Liver (tissue), 8 donors: ENCODE measurements at regions not wholly inside any gene's neighbourhood (a gene's known extent, or its start where the extent isn't known, plus 50 kb on each side); places are given as distances from the start of the nearest gene placed in this dataset.

ENCODE experiments used
- DNase-seq: peaks from one replicate; pipeline ENCODE4 v3.0.0-alpha.2; 2017; ENCODE audit warnings: low spot score
- H3K27ac ChIP-seq, 2 donors: one replicate each; pipeline ENCODE4 v1.7.0; 2013; ENCODE audit warnings: inconsistent platforms in 2 of 2, low read length in 2 of 2, control low read depth in 1 of 2, low read depth in 1 of 2, mild to moderate bottlenecking in 1 of 2
- H3K27me3 ChIP-seq, 4 donors: one replicate each; pipeline versions ENCODE4 v1.6.1 to v1.7.0; 2013; ENCODE audit warnings: low read length in 3 of 4, inconsistent platforms in 1 of 4, mild to moderate bottlenecking in 1 of 4, moderate library complexity in 1 of 4; ENCODE audit not compliant: control insufficient read depth in 4 of 4, insufficient read depth in 4 of 4
- H3K36me3 ChIP-seq, 4 donors: one replicate each; pipeline versions ENCODE4 v1.6.1 to v1.7.0; 2013; ENCODE audit warnings: low read length in 3 of 4, mild to moderate bottlenecking in 3 of 4, low read depth in 1 of 4, moderate library complexity in 1 of 4; ENCODE audit not compliant: control insufficient read depth in 4 of 4, insufficient read depth in 3 of 4
- H3K4me1 ChIP-seq, 4 donors: one replicate each; pipeline versions ENCODE4 v1.6.1 to v1.7.0; 2013; ENCODE audit warnings: low read length in 3 of 4, mild to moderate bottlenecking in 3 of 4, moderate library complexity in 1 of 4; ENCODE audit not compliant: control insufficient read depth in 4 of 4, insufficient read depth in 4 of 4
- H3K4me3 ChIP-seq, 3 donors: one replicate each; pipeline versions ENCODE4 v1.6.1 to v1.7.0; 2013; ENCODE audit warnings: low read length in 3 of 3, control low read depth in 1 of 3, low read depth in 1 of 3, mild to moderate bottlenecking in 1 of 3
- H3K9ac ChIP-seq, 2 donors: one replicate each; pipeline ENCODE4 v1.7.0; 2013; ENCODE audit warnings: low read length in 2 of 2, mild to moderate bottlenecking in 2 of 2, moderate library complexity in 2 of 2, control low read depth in 1 of 2, low read depth in 1 of 2
- H3K9me3 ChIP-seq, 4 donors: one replicate each; pipeline versions ENCODE4 v1.6.1 to v1.7.0; 2013; ENCODE audit warnings: low read length in 3 of 4; ENCODE audit not compliant: control insufficient read depth in 4 of 4
- EGR1 ChIP-seq, 2 donors: IDR thresholded peaks; 2 replicates each; pipeline ENCODE4 v1.6.1; 2016 to 2018; ENCODE audit warnings: antibody characterized with exemption in 2 of 2, low read depth in 2 of 2
- FOXA1 ChIP-seq: IDR thresholded peaks from 2 replicates; pipeline ENCODE4 v1.6.1; 2016; ENCODE audit warnings: antibody characterized with exemption
- FOXA2 ChIP-seq: IDR thresholded peaks from 2 replicates; pipeline ENCODE4 v1.6.1; 2016; ENCODE audit warnings: antibody characterized with exemption
- GABPA ChIP-seq, 2 donors: IDR thresholded peaks in 1 of 2; conservative IDR thresholded peaks in 1 of 2; 2 replicates each; pipeline ENCODE4 v1.6.1; 2016; ENCODE audit warnings: antibody characterized with exemption in 2 of 2, mild to moderate bottlenecking in 1 of 2, moderate library complexity in 1 of 2
- HNF4A ChIP-seq, 2 donors: conservative IDR thresholded peaks; 2 replicates each; pipeline ENCODE4 v1.6.1; 2016; ENCODE audit warnings: antibody characterized with exemption in 2 of 2, mild to moderate bottlenecking in 2 of 2
- HNF4G ChIP-seq: IDR thresholded peaks from 2 replicates; pipeline ENCODE4 v1.6.1; 2016; ENCODE audit warnings: antibody characterized with exemption
- JUND ChIP-seq, 2 donors: IDR thresholded peaks; 2 replicates each; pipeline ENCODE4 v1.6.1; 2016; ENCODE audit warnings: antibody characterized with exemption in 2 of 2
- MAX ChIP-seq: IDR thresholded peaks from 2 replicates; pipeline ENCODE4 v1.6.1; 2016; ENCODE audit warnings: antibody characterized with exemption
- NR2F2 ChIP-seq: IDR thresholded peaks from 2 replicates; pipeline ENCODE4 v1.6.1; 2016; ENCODE audit warnings: antibody characterized with exemption
- RAD21 ChIP-seq, 2 donors: IDR thresholded peaks; 2 replicates each; pipeline ENCODE4 v1.6.1; 2016; ENCODE audit warnings: antibody characterized with exemption in 2 of 2, mild to moderate bottlenecking in 2 of 2
- SP1 ChIP-seq: IDR thresholded peaks from 2 replicates; pipeline ENCODE4 v1.6.1; 2018; ENCODE audit warnings: antibody characterized with exemption, mild to moderate bottlenecking
- YY1 ChIP-seq: IDR thresholded peaks from 2 replicates; pipeline ENCODE4 v1.6.1; 2016; ENCODE audit warnings: antibody characterized with exemption, mild to moderate bottlenecking
- ZBTB33 ChIP-seq: IDR thresholded peaks from 2 replicates; pipeline ENCODE4 v1.6.1; 2016; ENCODE audit warnings: antibody characterized with exemption
- WGBS: extraction: QIAGEN DNeasy Blood & Tissue Kit; methylation state at CpG from one replicate; pipeline ENCODE4 v1.1.7; 2013; 5-methylcytosine and 5-hydroxymethylcytosine counted together
- TF ChIP-seq, protein P1 (sequence below): fragments of 150-350 bp; IDR thresholded peaks from 2 replicates; pipeline ENCODE4 v1.5.1; 2017; ENCODE audit warnings: improper control_type of control experiment, low read depth, low read length; ENCODE audit not compliant: missing input control
- TF ChIP-seq, protein P2 (sequence below): IDR thresholded peaks from 2 replicates; pipeline ENCODE4 v1.6.1; 2016; ENCODE audit warnings: antibody characterized with exemption
- TF ChIP-seq, protein P3 (sequence below): IDR thresholded peaks from 2 replicates; pipeline ENCODE4 v1.6.1; 2016; ENCODE audit warnings: antibody characterized with exemption, mild to moderate bottlenecking
- donor health status: healthy.
- donor health status: healthy.
- donor health status: healthy.
- donor health status: healthy.
- donor health status: healthy.

DNA sequence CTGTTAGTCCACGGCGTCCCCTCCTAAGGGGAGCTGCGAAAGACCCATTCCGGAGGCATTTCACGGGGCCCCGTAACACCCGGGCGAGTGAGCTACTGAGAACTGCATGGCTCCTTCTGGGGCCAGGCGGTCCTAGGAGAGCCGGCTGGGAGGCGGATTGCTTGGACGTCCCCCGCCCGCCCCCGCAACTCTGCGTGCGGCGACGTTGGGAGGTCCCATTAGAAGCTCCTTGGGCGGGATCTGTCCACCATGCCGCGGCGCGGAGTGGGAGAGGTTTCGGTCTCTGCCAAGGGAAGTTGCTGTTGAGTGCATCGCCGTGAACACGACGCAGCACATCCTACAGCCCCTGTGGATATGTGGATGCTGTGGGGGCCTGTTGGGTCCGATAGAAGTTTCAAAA lies 85.4 kb upstream of the IGFBP7 start (continued):
- TF ChIP-seq, protein P1, sequence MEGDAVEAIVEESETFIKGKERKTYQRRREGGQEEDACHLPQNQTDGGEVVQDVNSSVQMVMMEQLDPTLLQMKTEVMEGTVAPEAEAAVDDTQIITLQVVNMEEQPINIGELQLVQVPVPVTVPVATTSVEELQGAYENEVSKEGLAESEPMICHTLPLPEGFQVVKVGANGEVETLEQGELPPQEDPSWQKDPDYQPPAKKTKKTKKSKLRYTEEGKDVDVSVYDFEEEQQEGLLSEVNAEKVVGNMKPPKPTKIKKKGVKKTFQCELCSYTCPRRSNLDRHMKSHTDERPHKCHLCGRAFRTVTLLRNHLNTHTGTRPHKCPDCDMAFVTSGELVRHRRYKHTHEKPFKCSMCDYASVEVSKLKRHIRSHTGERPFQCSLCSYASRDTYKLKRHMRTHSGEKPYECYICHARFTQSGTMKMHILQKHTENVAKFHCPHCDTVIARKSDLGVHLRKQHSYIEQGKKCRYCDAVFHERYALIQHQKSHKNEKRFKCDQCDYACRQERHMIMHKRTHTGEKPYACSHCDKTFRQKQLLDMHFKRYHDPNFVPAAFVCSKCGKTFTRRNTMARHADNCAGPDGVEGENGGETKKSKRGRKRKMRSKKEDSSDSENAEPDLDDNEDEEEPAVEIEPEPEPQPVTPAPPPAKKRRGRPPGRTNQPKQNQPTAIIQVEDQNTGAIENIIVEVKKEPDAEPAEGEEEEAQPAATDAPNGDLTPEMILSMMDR: no peak

DNA sequence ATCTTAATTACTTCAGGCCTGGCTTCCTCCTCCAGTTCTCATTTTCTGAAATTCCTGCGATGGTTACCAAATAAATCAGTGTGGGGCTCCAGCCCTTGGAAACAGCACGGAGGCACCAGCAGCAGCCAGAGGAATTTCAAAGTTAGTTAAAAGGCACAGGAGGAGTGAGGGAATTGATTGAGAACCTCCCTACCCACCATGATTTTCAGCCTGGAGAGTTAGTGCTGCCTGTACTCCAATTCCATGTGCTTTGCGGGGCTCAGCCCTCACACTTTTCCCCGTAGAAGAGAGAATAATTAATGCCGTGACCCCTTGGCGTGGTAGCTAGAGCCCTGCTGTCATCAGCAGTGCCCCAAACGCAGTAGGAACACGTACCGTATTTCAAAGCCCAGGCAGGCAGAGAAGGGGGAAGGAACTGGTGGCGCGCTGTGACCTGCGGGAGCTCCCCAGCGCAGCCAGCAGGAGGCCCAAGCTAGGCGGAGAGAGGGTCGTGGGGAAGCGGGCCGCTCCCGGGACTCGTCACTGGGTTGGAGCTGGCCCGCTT lies 84.0 kb upstream of the IGFBP7 start:
- Histone ChIP-seq H3K9ac (no peak overlapping the region), H3K36me3 (no peaks in the 10 kb centered on the region), H3K27ac (no peak overlapping the region), H3K4me1 (no peaks in the 10 kb centered on the region), H3K4me3 (no peak overlapping the region), H3K9me3 (no peaks in the 10 kb centered on the region), H3K27me3 (peaks cover 0 to 7% (median 0%) of the 10 kb centered on the region in 4 donors)
- no peak for DNase-seq
- TF ChIP-seq ZBTB33 (no peak), FOXA2 (no peak), NR2F2 (no peak), HNF4G (no peak), MAX (no peak)
- TF ChIP-seq, protein P2, sequence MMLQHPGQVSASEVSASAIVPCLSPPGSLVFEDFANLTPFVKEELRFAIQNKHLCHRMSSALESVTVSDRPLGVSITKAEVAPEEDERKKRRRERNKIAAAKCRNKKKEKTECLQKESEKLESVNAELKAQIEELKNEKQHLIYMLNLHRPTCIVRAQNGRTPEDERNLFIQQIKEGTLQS: no peak
- TF ChIP-seq, protein P3, sequence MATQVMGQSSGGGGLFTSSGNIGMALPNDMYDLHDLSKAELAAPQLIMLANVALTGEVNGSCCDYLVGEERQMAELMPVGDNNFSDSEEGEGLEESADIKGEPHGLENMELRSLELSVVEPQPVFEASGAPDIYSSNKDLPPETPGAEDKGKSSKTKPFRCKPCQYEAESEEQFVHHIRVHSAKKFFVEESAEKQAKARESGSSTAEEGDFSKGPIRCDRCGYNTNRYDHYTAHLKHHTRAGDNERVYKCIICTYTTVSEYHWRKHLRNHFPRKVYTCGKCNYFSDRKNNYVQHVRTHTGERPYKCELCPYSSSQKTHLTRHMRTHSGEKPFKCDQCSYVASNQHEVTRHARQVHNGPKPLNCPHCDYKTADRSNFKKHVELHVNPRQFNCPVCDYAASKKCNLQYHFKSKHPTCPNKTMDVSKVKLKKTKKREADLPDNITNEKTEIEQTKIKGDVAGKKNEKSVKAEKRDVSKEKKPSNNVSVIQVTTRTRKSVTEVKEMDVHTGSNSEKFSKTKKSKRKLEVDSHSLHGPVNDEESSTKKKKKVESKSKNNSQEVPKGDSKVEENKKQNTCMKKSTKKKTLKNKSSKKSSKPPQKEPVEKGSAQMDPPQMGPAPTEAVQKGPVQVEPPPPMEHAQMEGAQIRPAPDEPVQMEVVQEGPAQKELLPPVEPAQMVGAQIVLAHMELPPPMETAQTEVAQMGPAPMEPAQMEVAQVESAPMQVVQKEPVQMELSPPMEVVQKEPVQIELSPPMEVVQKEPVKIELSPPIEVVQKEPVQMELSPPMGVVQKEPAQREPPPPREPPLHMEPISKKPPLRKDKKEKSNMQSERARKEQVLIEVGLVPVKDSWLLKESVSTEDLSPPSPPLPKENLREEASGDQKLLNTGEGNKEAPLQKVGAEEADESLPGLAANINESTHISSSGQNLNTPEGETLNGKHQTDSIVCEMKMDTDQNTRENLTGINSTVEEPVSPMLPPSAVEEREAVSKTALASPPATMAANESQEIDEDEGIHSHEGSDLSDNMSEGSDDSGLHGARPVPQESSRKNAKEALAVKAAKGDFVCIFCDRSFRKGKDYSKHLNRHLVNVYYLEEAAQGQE: no peak
- 31% methylated on average over 20 of the region's 20 CpGs for WGBS

DNA sequence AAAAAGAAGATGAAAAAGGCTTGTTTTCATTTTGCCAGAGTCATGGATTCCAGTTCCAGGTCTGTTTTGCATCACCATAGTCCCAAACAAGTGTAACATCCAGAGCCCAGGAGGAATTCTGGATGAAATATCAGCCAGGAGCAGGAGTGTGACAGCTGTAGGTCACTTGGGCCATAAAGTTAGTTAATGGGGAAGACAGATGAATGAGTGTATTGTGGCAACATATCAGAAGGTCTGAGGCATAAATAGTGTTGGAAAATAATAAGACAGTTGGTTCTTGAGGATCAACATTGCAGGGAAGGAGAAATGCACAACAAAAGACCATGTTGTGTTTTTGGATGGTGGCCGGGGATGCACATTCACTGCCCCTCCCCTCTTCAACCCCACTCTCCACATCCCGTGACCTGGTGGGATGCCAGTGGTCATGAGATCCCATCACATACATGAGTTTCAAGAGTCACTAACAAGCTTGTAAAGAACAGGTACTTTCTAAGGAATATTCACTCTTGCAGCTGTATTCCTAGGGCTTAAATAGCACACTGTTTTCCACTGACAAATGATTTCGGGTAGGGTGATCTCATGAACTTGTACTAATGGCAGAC lies 83.1 kb upstream of the IGFBP7 start:
- 85% methylated on average over 3 of the region's 3 CpGs for WGBS
- no peak overlapping the region for H3K9ac ChIP-seq
- peaks cover 0 to 6% (median 0%) of the 10 kb centered on the region in 4 donors for H3K27me3 ChIP-seq
- no peak overlapping the region for H3K4me3 ChIP-seq
- no peaks in the 10 kb centered on the region for H3K36me3 ChIP-seq
- no peak for DNase-seq
- H3K4me1 ChIP-seq: no peaks in the 10 kb centered on the region
- no peak overlapping the region for H3K27ac ChIP-seq
- H3K9me3 ChIP-seq: no peaks in the 10 kb centered on the region
- TF ChIP-seq YY1 (no peak), GABPA (IDR thresholded peaks at IDR 0.05 in 1 of 2, conservative IDR thresholded peaks at IDR 0.05 in 1 of 2) (no peak), RAD21 (IDR thresholded peaks at IDR 0.05) (no peak), FOXA1 (no peak), EGR1 (IDR thresholded peaks at IDR 0.05; ENCODE audit: low read depth in 2 of 2) (no peak), NR2F2 (no peak), SP1 (no peak), MAX (no peak), FOXA2 (no peak), JUND (IDR thresholded peaks at IDR 0.05) (no peak), HNF4A (conservative IDR thresholded peaks at IDR 0.05) (no peak)
- TF ChIP-seq, protein P1: no peak
- TF ChIP-seq, protein P2: no peak
